SIG-M5 treated with dmso at 0.1 percent for 504 hours (cell line): ENCODE measurements at regions not wholly inside any gene's neighbourhood (a gene's known extent, or its start where the extent isn't known, plus 50 kb on each side); places are given as distances from the start of the nearest gene placed in this dataset.

ENCODE experiments used
- DNase-seq: peaks from one replicate; lab custom pipeline; 2025; ENCODE audit not compliant: unreplicated experiment; lab: John Stamatoyannopoulos, UW

DNA sequence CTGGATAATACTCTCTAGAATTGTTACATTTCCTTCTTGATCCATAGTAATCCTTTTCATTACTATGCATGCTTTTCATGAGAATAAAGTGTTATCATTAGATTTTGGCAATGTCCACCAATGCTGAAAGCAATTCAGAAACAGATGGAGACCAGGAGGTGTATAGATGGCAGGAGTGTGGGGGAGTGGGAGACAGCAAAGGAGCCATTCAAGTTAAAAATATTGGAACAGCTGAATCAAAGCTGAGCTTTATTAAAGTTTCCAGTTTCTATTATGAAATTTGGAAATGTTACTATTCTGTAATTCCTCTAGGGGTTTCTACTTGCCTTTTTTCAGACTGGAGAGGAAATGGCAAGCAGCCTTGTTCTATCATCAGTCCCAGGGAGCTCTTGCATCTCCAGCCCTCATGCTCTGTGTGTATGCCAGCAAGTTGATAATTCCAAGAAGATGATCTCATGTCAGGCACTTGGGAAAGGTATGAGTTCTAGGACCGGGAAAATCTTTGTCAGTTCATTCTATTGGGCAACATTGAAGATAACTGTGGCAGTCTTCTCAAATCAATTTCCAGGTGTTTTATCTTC, 228.0 kb downstream of the CD109 start:
- DNase-seq: no peak

DNA sequence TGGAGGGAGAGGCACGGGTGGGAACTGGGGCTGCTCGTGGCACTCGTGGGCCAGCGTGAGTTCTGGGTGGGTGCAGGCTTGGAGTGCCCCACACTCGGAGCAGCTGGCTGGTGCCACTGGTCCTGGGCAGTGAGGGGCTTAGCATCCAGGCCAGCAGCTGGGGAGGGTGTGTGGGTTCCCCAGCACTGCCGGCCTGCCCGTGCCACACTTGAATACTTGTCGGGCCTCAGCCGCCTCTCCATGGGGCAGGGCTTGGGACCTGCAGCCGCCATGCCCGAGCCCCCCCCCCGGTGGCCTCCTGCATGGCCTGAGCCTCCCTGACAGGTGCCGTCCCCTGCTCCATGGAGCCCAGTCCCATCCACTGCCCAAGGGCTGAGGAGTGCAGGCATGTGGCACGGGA, 207.2 kb downstream of the CD109 start:
- DNase-seq: no peak

DNA sequence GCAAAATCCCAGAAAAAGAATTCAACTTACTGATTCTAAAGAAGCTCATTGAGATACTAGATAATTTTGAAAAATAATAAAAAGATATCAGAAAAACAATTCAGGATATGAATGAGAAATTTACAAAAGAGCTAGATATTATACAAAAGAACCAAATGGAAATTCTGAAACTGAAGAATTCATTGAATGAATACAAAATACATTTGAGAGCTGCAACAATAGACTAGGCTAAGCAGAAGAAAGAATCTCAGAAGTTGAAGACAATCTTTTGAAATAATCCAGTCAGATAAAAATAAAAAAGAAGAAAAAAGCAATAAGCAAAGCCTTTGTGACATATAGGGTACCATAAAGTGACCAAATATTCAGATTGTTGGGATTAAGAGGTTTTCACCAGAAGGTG, 206.0 kb downstream of the CD109 start:
- DNase-seq: no peak

DNA sequence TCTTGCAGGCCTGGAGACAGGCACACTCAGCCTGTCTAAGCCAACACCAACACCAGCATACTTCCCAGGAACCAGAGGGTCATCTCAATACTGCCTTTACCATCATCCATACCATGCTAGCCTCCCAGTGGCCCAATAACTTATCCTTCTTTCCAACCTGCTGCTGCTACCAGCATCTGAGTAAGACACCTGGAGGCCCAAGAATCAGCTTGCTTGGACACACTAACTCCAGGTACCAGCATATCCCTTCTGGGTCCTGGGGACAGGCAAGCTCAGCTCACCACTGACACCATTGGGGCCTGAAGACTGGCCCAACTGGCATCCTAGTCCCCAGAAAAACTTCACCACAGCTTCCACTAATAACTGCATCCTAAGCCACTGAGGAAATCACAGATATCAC, 205.3 kb downstream of the CD109 start:
- no peak for DNase-seq

DNA sequence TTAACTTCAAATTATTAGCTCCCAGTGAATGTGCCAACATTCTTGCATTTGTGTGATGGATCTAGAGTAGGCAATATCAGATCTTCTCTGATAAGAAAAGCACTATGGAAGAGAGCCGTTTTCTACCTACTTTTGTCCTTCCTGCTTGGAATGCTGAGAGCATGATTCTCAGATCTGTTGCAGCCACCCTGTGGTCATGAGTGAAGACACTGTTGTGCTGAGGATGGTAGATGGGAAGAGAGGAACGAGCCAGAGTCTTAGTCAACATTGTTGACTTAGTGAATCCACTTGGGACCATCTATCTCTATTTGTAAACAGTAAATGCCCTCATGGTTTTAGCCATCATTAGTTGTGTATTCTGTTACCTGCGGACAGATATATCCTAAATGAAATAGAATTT, 202.6 kb downstream of the CD109 start:
- no peak for DNase-seq

DNA sequence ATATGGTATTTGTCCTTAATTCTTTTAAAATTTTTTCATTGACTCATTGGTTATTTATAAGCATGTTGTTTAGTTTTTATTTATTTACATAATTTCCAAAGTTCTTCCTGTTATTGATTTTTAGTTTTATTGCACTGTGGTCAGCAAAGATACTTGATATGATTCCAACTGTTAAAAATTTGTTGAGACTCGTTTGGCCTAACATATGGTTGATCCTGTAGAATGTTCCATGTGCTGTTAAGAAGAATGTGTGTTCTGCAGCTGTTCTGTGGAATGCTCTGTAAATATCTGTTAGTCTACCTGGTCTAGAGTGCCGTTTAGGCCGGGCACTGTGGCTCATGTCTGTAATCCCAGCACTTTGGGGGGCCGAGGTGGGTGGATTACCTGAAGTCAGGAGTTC, 197.7 kb downstream of the CD109 start:
- DNase-seq: no peak

DNA sequence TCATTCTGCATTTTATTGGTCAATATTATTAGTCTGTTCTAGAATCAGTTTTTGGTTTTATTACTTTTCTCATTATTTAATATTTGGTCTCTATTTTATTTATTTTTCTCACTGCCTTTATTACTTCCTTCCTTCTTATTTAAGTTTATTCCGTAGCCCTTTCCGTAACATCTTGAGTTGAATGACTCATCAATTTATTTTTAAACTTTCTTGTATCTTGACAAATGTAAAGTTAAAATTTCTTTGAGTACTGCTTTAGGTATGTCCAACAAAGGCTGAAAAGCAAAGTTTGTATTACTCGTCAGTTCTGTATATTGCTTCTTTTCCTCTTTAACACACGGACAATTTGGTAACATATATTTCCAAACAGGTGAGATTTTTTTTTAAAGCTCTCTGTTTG, 192.0 kb downstream of the CD109 start:
- DNase-seq: no peak

DNA sequence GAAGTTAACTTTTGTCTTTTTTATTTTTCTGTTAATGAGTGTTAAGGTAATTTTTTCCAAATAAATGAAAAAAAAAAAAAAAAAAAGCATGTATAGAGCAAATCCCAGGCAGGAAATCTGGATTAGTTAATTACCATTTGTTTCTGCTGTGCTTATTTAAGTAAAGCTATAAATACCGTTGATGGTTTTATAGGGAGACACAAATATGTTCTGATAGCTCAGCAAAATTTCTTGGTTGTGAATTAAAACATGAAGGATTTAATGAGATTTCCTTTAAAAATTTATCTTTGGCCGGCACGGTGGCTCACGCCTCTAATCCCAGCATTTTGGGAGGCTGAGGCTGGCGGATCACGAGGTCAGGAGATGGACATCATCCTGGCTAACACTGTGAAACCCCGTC, 189.4 kb downstream of the CD109 start:
- DNase-seq: no peak

DNA sequence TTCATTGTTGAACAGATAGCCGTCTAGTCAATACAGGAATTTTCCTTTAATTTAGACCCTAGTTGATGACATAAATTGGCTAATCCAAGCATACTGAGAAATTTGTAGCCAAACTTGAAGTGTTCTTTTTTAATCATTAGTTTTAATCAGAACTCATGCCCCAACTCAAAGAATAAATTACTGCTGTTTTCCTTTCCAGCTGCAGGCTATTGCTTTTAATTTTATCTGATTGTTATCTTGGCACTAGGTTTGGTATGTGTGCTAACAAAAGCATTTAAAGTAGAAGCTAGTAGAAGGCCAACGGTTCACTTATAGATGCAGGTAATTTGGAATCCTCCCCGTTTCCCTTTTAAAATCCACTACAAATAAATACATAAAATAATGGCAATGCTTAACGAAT, 188.5 kb downstream of the CD109 start:
- no peak for DNase-seq

DNA sequence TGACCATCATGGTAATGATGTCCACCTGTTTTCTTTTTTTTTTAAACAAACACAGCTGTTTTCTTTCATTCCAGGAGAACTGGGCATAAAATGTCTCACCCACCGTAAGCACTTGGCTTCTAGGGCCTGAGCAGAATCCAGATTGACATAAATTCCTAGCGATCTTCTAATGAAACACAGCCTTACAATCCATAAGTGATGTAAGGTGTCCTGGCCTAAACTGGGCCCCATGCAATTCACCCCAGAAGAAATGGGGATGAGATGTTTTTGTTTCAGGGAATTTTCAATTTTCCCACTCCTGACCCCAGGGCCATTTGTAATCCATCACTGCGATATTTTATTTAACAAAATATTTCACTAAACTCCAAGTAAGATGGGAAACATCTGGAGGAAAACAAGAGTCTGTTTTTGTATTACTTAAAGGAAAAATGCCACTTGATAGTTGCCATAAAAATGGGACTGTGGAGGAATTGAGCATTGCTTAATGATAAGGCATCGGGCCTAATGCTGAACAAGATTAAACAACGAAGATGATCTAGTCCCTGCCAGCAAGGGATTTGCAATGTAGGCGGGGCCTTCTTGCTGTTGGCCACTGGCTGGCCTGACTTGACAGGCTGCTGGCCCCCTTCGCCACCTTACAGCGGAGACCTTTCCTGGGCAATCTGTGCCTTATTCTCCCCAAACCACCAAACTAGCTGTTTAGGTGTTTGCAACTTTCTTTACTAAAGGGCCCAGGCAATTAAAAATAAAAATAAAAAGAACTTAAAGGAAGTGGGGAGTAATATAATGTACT, 183.7 kb downstream of the CD109 start:
- DNase-seq: no peak

DNA sequence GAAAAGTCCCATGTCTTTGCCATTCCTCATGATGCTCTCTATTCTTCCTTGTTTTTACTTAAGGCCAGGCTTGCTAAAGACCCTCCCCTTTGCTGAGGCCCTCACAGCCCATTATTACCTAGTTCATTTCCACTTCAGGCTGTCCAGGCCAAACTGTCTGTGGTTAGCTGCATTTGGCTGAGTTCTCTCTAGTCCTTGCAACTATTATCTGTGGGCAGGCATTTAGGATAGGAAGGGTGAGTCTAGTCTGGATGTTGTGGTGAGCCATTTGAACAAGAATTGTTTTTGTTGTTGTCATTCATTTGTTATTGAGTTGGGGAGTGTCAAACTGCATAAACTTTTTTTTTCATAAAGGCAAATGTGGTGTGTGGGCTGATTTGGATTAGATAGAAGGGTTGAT, 182.4 kb downstream of the CD109 start:
- no peak for DNase-seq
